HUES48 (cell line): ENCODE measurements at regions not wholly inside any gene's neighbourhood (a gene's known extent, or its start where the extent isn't known, plus 50 kb on each side); places are given as distances from the start of the nearest gene placed in this dataset.

Experiments used
- H3K27ac ChIP-seq: one replicate; pipeline ENCODE4 v1.7.0; 2013; ENCODE audit warnings: low read depth, low read length, inconsistent platforms
- H3K27me3 ChIP-seq: 2 replicates; pipeline ENCODE4 v1.6.1; 2013; ENCODE audit warnings: mild to moderate bottlenecking, low read length; ENCODE audit not compliant: control insufficient read depth, insufficient read depth
- H3K36me3 ChIP-seq: 2 replicates; pipeline ENCODE4 v1.6.1; 2013; ENCODE audit warnings: low read length; ENCODE audit not compliant: control insufficient read depth, insufficient read depth
- H3K4me1 ChIP-seq: 2 replicates; pipeline ENCODE4 v1.6.1; 2013; ENCODE audit warnings: mild to moderate bottlenecking, low read length; ENCODE audit not compliant: control insufficient read depth, insufficient read depth
- H3K4me3 ChIP-seq: 2 replicates; pipeline ENCODE4 v1.5.1; 2013; ENCODE audit warnings: mild to moderate bottlenecking, low read depth, low read length
- H3K9ac ChIP-seq: 2 replicates; pipeline ENCODE4 v1.6.1; 2013; ENCODE audit warnings: mild to moderate bottlenecking, low read depth, low read length, moderate library complexity
- H3K9me3 ChIP-seq: 2 replicates; pipeline ENCODE4 v1.6.1; 2013; ENCODE audit warnings: low read length; ENCODE audit not compliant: control insufficient read depth, insufficient read depth

DNA sequence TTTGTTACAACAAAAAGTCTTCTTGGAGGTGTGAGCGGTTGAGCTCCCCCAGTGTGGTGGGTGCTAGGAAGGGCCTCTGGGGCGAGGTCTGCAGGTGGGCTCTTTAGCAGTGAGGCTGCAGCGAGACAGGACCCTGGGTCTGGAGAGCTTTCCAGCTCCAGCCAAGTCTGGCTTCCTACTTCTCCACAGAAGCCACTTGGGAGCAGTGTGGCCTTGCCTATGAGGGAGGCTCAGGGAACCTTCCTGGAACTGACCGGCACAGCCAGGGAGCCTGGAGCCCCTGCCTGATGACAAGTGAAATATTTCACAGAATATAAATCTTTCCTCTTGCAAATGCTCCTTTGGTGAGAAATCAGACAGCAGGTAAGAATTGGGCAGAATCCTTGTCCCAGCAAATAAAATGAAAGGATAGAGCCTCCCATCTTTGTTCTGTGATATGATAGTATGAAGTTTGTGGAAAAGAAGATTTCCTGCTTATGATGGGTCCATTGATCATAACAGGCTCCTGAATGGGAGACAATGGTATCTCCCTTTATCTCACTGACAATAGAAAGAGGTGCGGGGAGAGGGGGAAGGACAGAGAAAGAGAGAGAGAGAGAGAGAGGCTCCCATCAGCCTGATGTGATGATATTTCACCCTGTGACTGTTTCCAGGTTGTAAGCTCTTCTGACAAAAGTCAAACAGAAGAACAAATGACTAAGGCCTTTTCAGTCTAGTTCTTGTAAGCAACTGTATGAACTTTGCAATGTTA, 289.8 kb upstream of the SPRED2 start:
- H3K27ac ChIP-seq = no peak overlapping the region
- peaks cover 10% of the 10 kb centered on the region for H3K4me1 ChIP-seq
- H3K27me3 ChIP-seq = no peaks in the 10 kb centered on the region
- H3K9ac ChIP-seq = no peak overlapping the region
- no peak overlapping the region for H3K4me3 ChIP-seq
- H3K36me3 ChIP-seq = no peaks in the 10 kb centered on the region
- no peaks in the 10 kb centered on the region for H3K9me3 ChIP-seq

DNA sequence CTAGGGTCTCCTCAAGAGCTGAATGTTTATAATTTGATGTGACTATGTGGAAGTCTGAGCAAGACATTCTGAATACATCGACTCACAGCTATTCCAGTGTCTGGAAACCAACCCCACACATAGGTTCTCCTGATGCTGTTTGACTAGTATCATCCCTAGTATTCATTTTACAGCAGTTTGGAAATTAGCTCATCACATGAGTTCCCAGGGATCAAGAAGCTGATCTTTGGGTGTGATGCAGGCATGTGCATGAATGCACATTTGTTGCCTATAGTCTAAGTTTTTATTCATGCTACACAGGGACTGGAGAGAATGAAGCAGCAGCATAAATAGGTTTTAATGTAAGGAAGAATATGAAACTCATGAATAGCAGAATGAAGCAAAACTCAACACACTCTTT, 284.3 kb upstream of the SPRED2 start:
- no peak overlapping the region for H3K4me3 ChIP-seq
- H3K27ac ChIP-seq = no peak overlapping the region
- no peaks in the 10 kb centered on the region for H3K27me3 ChIP-seq
- H3K36me3 ChIP-seq = no peaks in the 10 kb centered on the region
- H3K9me3 ChIP-seq = no peaks in the 10 kb centered on the region
- H3K9ac ChIP-seq = no peak overlapping the region
- no peaks in the 10 kb centered on the region for H3K4me1 ChIP-seq

DNA sequence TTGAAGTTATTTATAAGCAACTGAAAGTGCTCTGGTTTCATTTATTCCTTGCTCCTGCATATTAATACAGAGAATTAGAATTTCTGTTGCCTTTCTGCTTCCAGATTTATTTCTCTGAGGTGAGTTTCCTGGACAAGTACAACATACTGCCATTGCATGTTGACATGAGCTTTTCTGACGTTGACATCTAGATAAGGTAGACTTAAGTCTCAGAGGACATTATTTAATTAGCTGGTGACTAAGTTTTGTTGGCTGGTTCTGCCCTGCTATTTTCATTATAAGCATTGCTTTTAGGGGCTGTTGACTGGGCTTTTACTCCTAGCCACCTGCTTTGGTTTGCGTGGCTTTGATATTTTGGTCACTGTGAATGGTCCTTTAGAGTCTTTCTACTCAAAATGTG, 282.9 kb upstream of the SPRED2 start:
- H3K36me3 ChIP-seq = no peaks in the 10 kb centered on the region
- no peak overlapping the region for H3K4me3 ChIP-seq
- H3K9ac ChIP-seq = no peak overlapping the region
- no peaks in the 10 kb centered on the region for H3K4me1 ChIP-seq
- no peaks in the 10 kb centered on the region for H3K9me3 ChIP-seq
- H3K27ac ChIP-seq = no peak overlapping the region
- no peaks in the 10 kb centered on the region for H3K27me3 ChIP-seq

DNA sequence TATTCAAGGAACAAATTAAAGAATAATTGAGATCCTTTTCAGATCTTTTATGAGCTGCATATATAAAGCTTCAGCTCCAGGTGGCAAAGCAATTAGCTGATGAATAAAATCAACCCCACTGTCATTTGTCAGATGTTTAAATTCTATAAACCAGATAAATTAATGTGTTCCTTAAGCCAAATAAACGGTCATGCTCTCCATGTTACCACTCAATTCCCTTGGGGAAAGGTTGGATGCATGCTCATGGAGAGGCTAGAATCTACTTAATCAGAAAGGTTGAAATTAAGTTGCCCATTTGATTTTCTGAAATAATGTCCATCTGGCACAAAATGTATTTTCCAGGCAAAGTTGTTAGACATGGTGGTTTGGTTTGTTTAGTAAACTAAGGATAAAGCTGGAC, 282.5 kb upstream of the SPRED2 start:
- no peaks in the 10 kb centered on the region for H3K27me3 ChIP-seq
- no peak overlapping the region for H3K27ac ChIP-seq
- H3K9ac ChIP-seq = no peak overlapping the region
- H3K9me3 ChIP-seq = no peaks in the 10 kb centered on the region
- H3K36me3 ChIP-seq = no peaks in the 10 kb centered on the region
- no peaks in the 10 kb centered on the region for H3K4me1 ChIP-seq
- H3K4me3 ChIP-seq = no peak overlapping the region

DNA sequence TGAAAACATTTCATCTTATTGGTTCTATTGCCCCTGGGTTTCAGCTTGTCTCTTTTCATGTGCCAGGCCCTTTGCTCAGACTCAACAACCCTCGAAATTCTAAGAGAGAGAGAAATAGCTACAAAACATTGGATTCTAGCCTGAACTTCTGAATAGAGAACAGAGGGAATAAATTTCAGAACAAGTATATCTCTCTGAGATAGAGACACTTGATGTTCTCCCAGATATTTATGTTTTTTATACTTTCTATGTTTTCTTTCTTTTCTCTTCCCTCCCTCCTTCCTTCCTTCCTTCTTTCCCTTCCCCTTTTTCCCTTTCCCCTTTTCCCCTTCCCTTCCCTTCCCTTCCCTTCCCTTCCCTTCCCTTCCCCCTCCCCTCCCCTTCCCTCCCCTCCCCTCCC, 279.5 kb upstream of the SPRED2 start:
- no peak overlapping the region for H3K9ac ChIP-seq
- no peaks in the 10 kb centered on the region for H3K27me3 ChIP-seq
- no peaks in the 10 kb centered on the region for H3K9me3 ChIP-seq
- H3K4me1 ChIP-seq = no peaks in the 10 kb centered on the region
- no peak overlapping the region for H3K27ac ChIP-seq
- H3K4me3 ChIP-seq = no peak overlapping the region
- no peaks in the 10 kb centered on the region for H3K36me3 ChIP-seq

DNA sequence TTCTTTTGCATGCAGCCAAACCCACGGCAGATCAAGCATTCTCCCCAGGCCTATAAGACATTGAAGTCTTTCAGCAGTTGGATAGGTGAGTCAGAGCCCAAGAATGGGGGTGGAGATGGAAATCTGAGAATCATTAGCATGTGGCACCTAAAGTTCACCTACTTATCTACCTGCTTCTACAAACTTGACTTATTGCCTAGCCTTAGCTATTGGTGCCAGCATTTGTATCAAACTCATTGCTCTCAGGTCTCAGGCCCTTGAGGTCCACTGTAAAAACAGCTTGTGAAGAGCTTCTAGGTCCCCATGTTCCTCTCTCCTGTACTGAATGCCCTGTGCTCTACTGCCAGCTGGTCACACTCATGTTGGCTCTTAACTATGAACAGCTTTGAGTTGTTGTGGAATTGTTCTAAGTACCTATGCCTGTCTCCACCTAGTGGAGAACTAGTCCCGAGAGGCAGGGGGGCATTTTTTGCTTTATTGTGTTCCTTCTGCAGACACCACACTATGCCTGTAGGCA, 278.4 kb upstream of the SPRED2 start:
- H3K4me1 ChIP-seq = no peaks in the 10 kb centered on the region
- no peaks in the 10 kb centered on the region for H3K27me3 ChIP-seq
- no peak overlapping the region for H3K27ac ChIP-seq
- no peaks in the 10 kb centered on the region for H3K36me3 ChIP-seq
- H3K9ac ChIP-seq = no peak overlapping the region
- H3K9me3 ChIP-seq = no peaks in the 10 kb centered on the region
- H3K4me3 ChIP-seq = no peak overlapping the region

DNA sequence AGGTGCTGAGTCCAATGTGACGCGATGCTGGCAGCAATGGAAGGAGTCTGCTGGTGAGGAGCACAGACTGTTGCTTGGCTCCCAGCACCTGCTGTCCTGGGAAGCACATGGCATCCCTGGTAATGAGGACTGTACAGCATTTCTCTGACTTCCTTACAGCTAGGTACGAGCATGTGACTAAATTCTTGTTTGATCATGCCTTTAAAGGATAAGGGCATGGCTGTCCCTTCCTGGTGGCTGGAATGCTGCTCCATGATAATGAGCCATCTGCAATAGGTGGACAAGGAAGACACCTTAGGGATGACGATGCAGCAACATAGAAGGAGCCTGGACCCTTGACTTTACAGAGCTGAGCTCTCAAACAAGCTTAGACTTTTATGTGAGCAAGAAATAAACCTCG, 278.0 kb upstream of the SPRED2 start:
- Histone ChIP-seq H3K27ac (no peak overlapping the region), H3K4me1 (no peaks in the 10 kb centered on the region), H3K9ac (no peak overlapping the region), H3K36me3 (no peaks in the 10 kb centered on the region), H3K9me3 (no peaks in the 10 kb centered on the region), H3K27me3 (no peaks in the 10 kb centered on the region), H3K4me3 (no peak overlapping the region)

DNA sequence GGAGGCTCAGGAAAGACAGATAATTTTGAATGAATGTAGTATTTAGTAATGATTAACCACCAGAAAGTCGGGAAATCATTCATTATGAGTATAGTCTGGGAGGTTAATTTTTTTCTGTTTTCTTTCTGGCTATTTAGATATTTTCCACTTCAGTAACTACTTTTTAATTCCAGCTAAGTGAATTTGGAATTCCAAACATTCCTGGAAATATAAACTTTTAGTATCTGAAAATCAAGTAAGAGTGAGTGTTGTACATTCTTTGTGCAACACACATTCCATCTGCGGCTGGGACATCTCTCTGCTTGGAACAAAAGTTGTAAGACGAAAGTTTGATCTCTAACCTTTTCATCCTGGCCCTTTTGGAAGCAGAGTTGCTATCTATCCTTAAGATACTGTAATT, 275.7 kb upstream of the SPRED2 start:
- H3K4me3 ChIP-seq = no peak overlapping the region
- H3K4me1 ChIP-seq = no peaks in the 10 kb centered on the region
- H3K9ac ChIP-seq = no peak overlapping the region
- no peaks in the 10 kb centered on the region for H3K27me3 ChIP-seq
- no peaks in the 10 kb centered on the region for H3K36me3 ChIP-seq
- H3K9me3 ChIP-seq = no peaks in the 10 kb centered on the region
- no peak overlapping the region for H3K27ac ChIP-seq

DNA sequence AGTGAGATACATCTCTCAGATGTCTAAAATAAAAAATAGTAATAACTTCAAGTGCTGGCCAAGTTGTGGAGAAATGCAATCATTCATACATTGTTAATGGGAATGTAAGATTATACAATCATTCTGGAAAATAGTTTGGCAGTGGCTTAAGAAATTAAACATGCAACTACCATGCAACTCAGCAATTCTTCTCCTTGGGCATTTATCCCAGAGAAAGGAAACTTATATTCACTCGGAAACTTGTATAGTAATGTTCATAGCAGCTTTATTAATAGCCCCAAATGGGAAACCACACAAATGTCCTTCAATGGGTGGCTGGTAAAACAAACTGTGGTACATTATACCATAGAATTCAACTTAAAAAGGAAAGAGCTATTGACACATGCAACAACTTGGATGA, 274.0 kb upstream of the SPRED2 start:
- H3K9ac ChIP-seq = no peak overlapping the region
- H3K27me3 ChIP-seq = no peaks in the 10 kb centered on the region
- H3K4me1 ChIP-seq = no peaks in the 10 kb centered on the region
- no peak overlapping the region for H3K27ac ChIP-seq
- no peak overlapping the region for H3K4me3 ChIP-seq
- no peaks in the 10 kb centered on the region for H3K9me3 ChIP-seq
- no peaks in the 10 kb centered on the region for H3K36me3 ChIP-seq

DNA sequence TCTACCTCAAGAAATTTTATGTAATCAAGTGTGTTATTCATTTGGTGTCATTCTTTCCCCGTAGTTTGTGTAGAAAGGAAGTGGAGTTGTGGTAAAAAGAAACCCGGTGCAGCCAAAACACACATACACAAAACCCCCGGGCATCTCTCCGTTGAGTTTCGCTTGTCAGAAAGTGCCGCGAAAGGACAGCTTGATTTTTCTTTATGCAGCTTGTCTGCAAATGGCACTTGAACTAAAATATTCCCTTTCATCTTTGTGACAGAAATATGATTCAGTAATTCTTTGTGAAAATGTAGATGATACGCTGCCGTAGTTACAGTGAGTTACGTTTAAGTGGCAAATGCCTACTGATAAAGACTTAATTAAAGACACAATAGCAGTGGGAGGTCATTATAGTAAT, 268.8 kb upstream of the SPRED2 start:
- no peak overlapping the region for H3K9ac ChIP-seq
- no peak overlapping the region for H3K4me3 ChIP-seq
- H3K9me3 ChIP-seq = no peaks in the 10 kb centered on the region
- no peaks in the 10 kb centered on the region for H3K36me3 ChIP-seq
- no peaks in the 10 kb centered on the region for H3K27me3 ChIP-seq
- H3K27ac ChIP-seq = no peak overlapping the region
- no peaks in the 10 kb centered on the region for H3K4me1 ChIP-seq

DNA sequence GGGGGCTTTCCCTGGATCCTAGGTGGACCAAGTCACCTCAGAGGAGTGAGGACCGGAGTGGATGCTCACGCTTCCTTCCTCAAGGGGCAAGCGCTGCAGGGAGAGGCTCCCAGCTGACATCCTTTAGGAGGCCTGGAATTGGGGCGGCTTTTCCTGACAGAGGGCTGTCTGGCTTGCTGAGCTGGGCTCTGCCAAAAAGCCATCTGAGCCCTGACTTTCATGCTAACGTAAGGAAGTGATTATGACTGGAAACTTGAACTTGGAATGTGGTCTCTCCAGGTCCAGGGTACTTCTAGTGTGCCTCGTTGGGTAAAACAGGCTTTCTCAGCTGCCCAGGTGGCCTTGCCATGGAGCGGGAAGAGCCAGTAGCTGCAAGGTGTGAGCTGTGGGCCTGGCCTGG, 268.3 kb upstream of the SPRED2 start:
- H3K36me3 ChIP-seq = no peaks in the 10 kb centered on the region
- H3K27ac ChIP-seq = no peak overlapping the region

More for the DNA sequence above, 268.3 kb upstream of the SPRED2 start:
- Histone ChIP-seq H3K4me3 (no peak overlapping the region), H3K9me3 (no peaks in the 10 kb centered on the region), H3K9ac (no peak overlapping the region), H3K27me3 (no peaks in the 10 kb centered on the region), H3K4me1 (no peaks in the 10 kb centered on the region)
